HG02588 (cell line): ENCODE measurements at regions not wholly inside any gene's neighbourhood (a gene's known extent, or its start where the extent isn't known, plus 50 kb on each side); places are given as distances from the start of the nearest gene placed in this dataset.

ENCODE experiments used
- ATAC-seq: cut with Tn5 transposase; IDR thresholded peaks from one replicate; pipeline ENCODE4 v1.9.1; 2021; ENCODE audit warnings: mild to moderate bottlenecking, moderate library complexity; ENCODE audit not compliant: unreplicated experiment

- no peak for ATAC-seq
Measured at GRCh38 chr12:127438512-127439244, 828.3 kb upstream of the TMEM132C start.

GRCh38 chr12:127445581-127446139, 821.3 kb upstream of the TMEM132C start:
- no peak for ATAC-seq

- no peak for ATAC-seq
Measured at GRCh38 chr12:127448906-127449305, 818.1 kb upstream of the TMEM132C start.

GRCh38 chr12:127450826-127451225, 816.1 kb upstream of the TMEM132C start:
- ATAC-seq = no peak

GRCh38 chr12:127455347-127456265, 811.4 kb upstream of the TMEM132C start:
- ATAC-seq = no peak

GRCh38 chr12:127457726-127458125, 809.2 kb upstream of the TMEM132C start:
- no peak for ATAC-seq

- no peak for ATAC-seq
Measured at GRCh38 chr12:127459166-127459565, 807.8 kb upstream of the TMEM132C start.

GRCh38 chr12:127459687-127460086, 807.3 kb upstream of the TMEM132C start:
- no peak for ATAC-seq

GRCh38 chr12:127463237-127463636, 803.7 kb upstream of the TMEM132C start:
- ATAC-seq = no peak

- ATAC-seq = no peak
Measured at GRCh38 chr12:127469331-127469730, 797.6 kb upstream of the TMEM132C start.

- no peak for ATAC-seq
Measured at GRCh38 chr12:127473766-127474165, 793.2 kb upstream of the TMEM132C start.

- no peak for ATAC-seq
Measured at GRCh38 chr12:127479256-127479655, 787.7 kb upstream of the TMEM132C start.

- no peak for ATAC-seq
Measured at GRCh38 chr12:127480775-127481314, 786.1 kb upstream of the TMEM132C start.

GRCh38 chr12:127482950-127483349, 784.0 kb upstream of the TMEM132C start:
- no peak for ATAC-seq

GRCh38 chr12:127485528-127485927, 781.4 kb upstream of the TMEM132C start:
- no peak for ATAC-seq

GRCh38 chr12:127487031-127487430, 779.9 kb upstream of the TMEM132C start:
- ATAC-seq = no peak

- no peak for ATAC-seq
Measured at GRCh38 chr12:127489061-127489460, 777.9 kb upstream of the TMEM132C start.

- no peak for ATAC-seq
Measured at GRCh38 chr12:127494961-127495915, 771.7 kb upstream of the TMEM132C start.

GRCh38 chr12:127496255-127496654, 770.7 kb upstream of the TMEM132C start:
- ATAC-seq = no peak

GRCh38 chr12:127500512-127501035, 766.4 kb upstream of the TMEM132C start:
- ATAC-seq = no peak
